ENCODE measurements at regions not wholly inside any gene's neighbourhood (a gene's known extent, or its start where the extent isn't known, plus 50 kb on each side); places are given as distances from the start of the nearest gene placed in this dataset.

- H3K27ac Mint-ChIP-seq (ENCODE audit: unreplicated experiment), result no peak overlapping the region
- no peak for TF ChIP-seq CTCF (IDR thresholded peaks at IDR 0.05)
- no peak overlapping the region for H3K4me3 Mint-ChIP-seq (ENCODE audit: unreplicated experiment)
- H3K27me3 Mint-ChIP-seq (ENCODE audit: unreplicated experiment), result no peaks in the 10 kb centered on the region
- H3K36me3 Mint-ChIP-seq (ENCODE audit: unreplicated experiment), result no peaks in the 10 kb centered on the region
- H3K4me1 Mint-ChIP-seq (ENCODE audit: unreplicated experiment), result peaks cover 11% of the 10 kb centered on the region
- no peaks in the 10 kb centered on the region for H3K9me3 Mint-ChIP-seq (ENCODE audit: unreplicated experiment)
- no peak for DNase-seq (ENCODE audit: extremely low spot score, unreplicated experiment)
Observed at GRCh38 chr12:123041811-123042655, 61.6 kb downstream of the ARL6IP4 start.

- Mint-ChIP-seq H3K27me3 (ENCODE audit: unreplicated experiment) (no peaks in the 10 kb centered on the region), H3K4me3 (ENCODE audit: unreplicated experiment) (no peak overlapping the region), H3K4me1 (ENCODE audit: unreplicated experiment) (peaks cover 11% of the 10 kb centered on the region), H3K36me3 (ENCODE audit: unreplicated experiment) (no peaks in the 10 kb centered on the region), H3K27ac (ENCODE audit: unreplicated experiment) (no peak overlapping the region), H3K9me3 (ENCODE audit: unreplicated experiment) (no peaks in the 10 kb centered on the region)
- TF ChIP-seq CTCF (IDR thresholded peaks at IDR 0.05), result no peak
- no peak for DNase-seq (ENCODE audit: extremely low spot score, unreplicated experiment)
Observed at GRCh38 chr12:123041042-123041531, 60.6 kb downstream of the ARL6IP4 start.

- TF ChIP-seq CTCF (IDR thresholded peaks at IDR 0.05), result no peak
- no peaks in the 10 kb centered on the region for H3K36me3 Mint-ChIP-seq (ENCODE audit: unreplicated experiment)
- H3K4me1 Mint-ChIP-seq (ENCODE audit: unreplicated experiment), result peaks cover 11% of the 10 kb centered on the region
- no peak overlapping the region for H3K27ac Mint-ChIP-seq (ENCODE audit: unreplicated experiment)
- H3K27me3 Mint-ChIP-seq (ENCODE audit: unreplicated experiment), result no peaks in the 10 kb centered on the region
- DNase-seq (ENCODE audit: extremely low spot score, unreplicated experiment), result no peak
- no peaks in the 10 kb centered on the region for H3K9me3 Mint-ChIP-seq (ENCODE audit: unreplicated experiment)
- no peak overlapping the region for H3K4me3 Mint-ChIP-seq (ENCODE audit: unreplicated experiment)
Observed at GRCh38 chr12:123040106-123040505, 59.6 kb downstream of the ARL6IP4 start.

- H3K27me3 Mint-ChIP-seq (ENCODE audit: unreplicated experiment), result no peaks in the 10 kb centered on the region
- no peak overlapping the region for H3K4me3 Mint-ChIP-seq (ENCODE audit: unreplicated experiment)
- peaks cover 12% of the 10 kb centered on the region for H3K4me1 Mint-ChIP-seq (ENCODE audit: unreplicated experiment)
- H3K27ac Mint-ChIP-seq (ENCODE audit: unreplicated experiment), result no peak overlapping the region
- DNase-seq (ENCODE audit: extremely low spot score, unreplicated experiment), result no peak
- H3K9me3 Mint-ChIP-seq (ENCODE audit: unreplicated experiment), result no peaks in the 10 kb centered on the region
- H3K36me3 Mint-ChIP-seq (ENCODE audit: unreplicated experiment), result no peaks in the 10 kb centered on the region
- no peak for TF ChIP-seq CTCF (IDR thresholded peaks at IDR 0.05)
Observed at GRCh38 chr12:123038966-123039365, 58.5 kb downstream of the ARL6IP4 start.

- TF ChIP-seq CTCF (IDR thresholded peaks at IDR 0.05), result no peak
- Mint-ChIP-seq H3K27ac (ENCODE audit: unreplicated experiment) (no peak overlapping the region), H3K4me1 (ENCODE audit: unreplicated experiment) (peaks cover 7% of the 10 kb centered on the region), H3K36me3 (ENCODE audit: unreplicated experiment) (no peaks in the 10 kb centered on the region), H3K27me3 (ENCODE audit: unreplicated experiment) (no peaks in the 10 kb centered on the region), H3K4me3 (ENCODE audit: unreplicated experiment) (no peak overlapping the region), H3K9me3 (ENCODE audit: unreplicated experiment) (no peaks in the 10 kb centered on the region)
- no peak for DNase-seq (ENCODE audit: extremely low spot score, unreplicated experiment)
Observed at GRCh38 chr12:123038486-123038885, 58.0 kb downstream of the ARL6IP4 start.
